GM19463 (cell line): ENCODE measurements at regions not wholly inside any gene's neighbourhood (a gene's known extent, or its start where the extent isn't known, plus 50 kb on each side); places are given as distances from the start of the nearest gene placed in this dataset.
"Not testable (repeated sequence)": the region's sequence is repeated elsewhere in the genome, so short reads cannot be mapped to it uniquely, and the experiment has no call there.

ENCODE experiments used
- ATAC-seq: cut with Tn5 transposase; IDR thresholded peaks from one replicate; pipeline ENCODE4 v1.9.1; 2021; ENCODE audit warnings: mild to moderate bottlenecking, moderate library complexity; ENCODE audit not compliant: unreplicated experiment

GRCh38 chr4:126610933-126611332 is 1021.8 kb upstream of the INTU start:
- ATAC-seq = no peak

GRCh38 chr4:126611900-126612299 is 1020.9 kb upstream of the INTU start:
- no peak for ATAC-seq

GRCh38 chr4:126614356-126614855 is 1018.4 kb upstream of the INTU start:
- no peak for ATAC-seq

- no peak for ATAC-seq
These were observed 1016.0 kb upstream of the INTU start for GRCh38 chr4:126616795-126617194.

GRCh38 chr4:126627255-126627654 is 1005.5 kb upstream of the INTU start:
- no peak for ATAC-seq

GRCh38 chr4:126628933-126629332 is 1003.8 kb upstream of the INTU start:
- no peak for ATAC-seq

GRCh38 chr4:126630230-126630629 is 1002.5 kb upstream of the INTU start:
- ATAC-seq = no peak

GRCh38 chr4:126633306-126633705 is 999.5 kb upstream of the INTU start:
- no peak for ATAC-seq

GRCh38 chr4:126637706-126638105 is 995.1 kb upstream of the INTU start:
- ATAC-seq = no peak

GRCh38 chr4:126647320-126647719 is 985.4 kb upstream of the INTU start:
- ATAC-seq = no peak

GRCh38 chr4:126647756-126648397 is 984.9 kb upstream of the INTU start:
- ATAC-seq = no peak

- ATAC-seq = no peak
These were observed 974.3 kb upstream of the INTU start for GRCh38 chr4:126658411-126658810.

- ATAC-seq = no peak
These were observed 971.6 kb upstream of the INTU start for GRCh38 chr4:126661194-126661593.

GRCh38 chr4:126664839-126665238 is 967.9 kb upstream of the INTU start:
- ATAC-seq = no peak

GRCh38 chr4:126670038-126670437 is 962.7 kb upstream of the INTU start:
- not testable (repeated sequence) for ATAC-seq

- no peak for ATAC-seq
These were observed 954.1 kb upstream of the INTU start for GRCh38 chr4:126678618-126679017.

- no peak for ATAC-seq
These were observed 953.5 kb upstream of the INTU start for GRCh38 chr4:126679303-126679702.

- ATAC-seq = no peak
These were observed 950.5 kb upstream of the INTU start for GRCh38 chr4:126682250-126682649.

- no peak for ATAC-seq
These were observed 946.3 kb upstream of the INTU start for GRCh38 chr4:126686491-126686890.

GRCh38 chr4:126687655-126688358 is 945.0 kb upstream of the INTU start:
- no peak for ATAC-seq

GRCh38 chr4:126691797-126692196 is 941.0 kb upstream of the INTU start:
- no peak for ATAC-seq

- ATAC-seq = no peak
These were observed 935.0 kb upstream of the INTU start for GRCh38 chr4:126697748-126698147.
